ENCODE measurements at regions not wholly inside any gene's neighbourhood (a gene's known extent, or its start where the extent isn't known, plus 50 kb on each side); places are given as distances from the start of the nearest gene placed in this dataset.

DNA sequence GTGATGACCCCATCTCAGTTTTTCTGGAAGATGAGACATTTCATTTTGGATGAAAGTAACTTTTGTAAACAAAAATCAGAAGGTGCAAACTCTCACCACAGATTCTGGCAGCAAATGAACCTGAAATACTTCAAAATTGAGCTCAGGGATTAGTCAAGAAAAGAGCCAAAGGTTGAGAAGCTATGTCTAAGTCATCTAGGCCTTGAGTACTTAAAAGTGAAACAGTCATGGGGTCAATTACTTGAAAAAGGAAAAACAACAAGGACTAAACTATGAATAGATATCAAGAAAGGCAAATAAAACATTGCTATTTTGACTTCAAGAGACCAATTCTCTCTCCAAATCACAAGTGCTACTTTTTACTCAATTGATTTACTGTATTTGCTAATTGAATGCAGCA is 285.1 kb downstream of the RBM43 start:
- no peak overlapping the region for H3K9ac ChIP-seq (ENCODE audit: low read length in 2 of 2)
- H3K36me3 ChIP-seq (ENCODE audit: control insufficient read depth in 2 of 2, insufficient read depth in 2 of 2, low read length in 2 of 2) = no peaks in the 10 kb centered on the region
- H3K4me3 ChIP-seq (ENCODE audit: low read length in 2 of 2) = no peak overlapping the region
- H3K27ac ChIP-seq (ENCODE audit: low read length) = no peak overlapping the region
- H3K4me1 ChIP-seq (ENCODE audit: control insufficient read depth, insufficient read depth, low read length) = peaks cover 3% of the 10 kb centered on the region
- no peaks in the 10 kb centered on the region for H3K27me3 ChIP-seq (ENCODE audit: control insufficient read depth in 1 of 2, insufficient read depth in 2 of 2, low read length in 2 of 2)
- H3K9me3 ChIP-seq (ENCODE audit: control insufficient read depth in 2 of 2, low read length in 2 of 2) = no peaks in the 10 kb centered on the region

- H3K9me3 ChIP-seq (ENCODE audit: control insufficient read depth in 2 of 2, low read length in 2 of 2) = no peaks in the 10 kb centered on the region
- H3K9ac ChIP-seq (ENCODE audit: low read length in 2 of 2) = no peak overlapping the region
- no peaks in the 10 kb centered on the region for H3K36me3 ChIP-seq (ENCODE audit: control insufficient read depth in 2 of 2, insufficient read depth in 2 of 2, low read length in 2 of 2)
- no peaks in the 10 kb centered on the region for H3K4me1 ChIP-seq (ENCODE audit: control insufficient read depth, insufficient read depth, low read length)
- H3K27ac ChIP-seq (ENCODE audit: low read length) = no peak overlapping the region
- no peak overlapping the region for H3K4me3 ChIP-seq (ENCODE audit: low read length in 2 of 2)
- no peaks in the 10 kb centered on the region for H3K27me3 ChIP-seq (ENCODE audit: control insufficient read depth in 1 of 2, insufficient read depth in 2 of 2, low read length in 2 of 2)
Observed at GRCh38 chr2:150974864-150975263, 286.8 kb downstream of the RBM43 start.

GRCh38 chr2:150974234-150974633 is 287.4 kb downstream of the RBM43 start:
- H3K9ac ChIP-seq (ENCODE audit: low read length in 2 of 2) = no peak overlapping the region
- no peak overlapping the region for H3K4me3 ChIP-seq (ENCODE audit: low read length in 2 of 2)
- no peaks in the 10 kb centered on the region for H3K4me1 ChIP-seq (ENCODE audit: control insufficient read depth, insufficient read depth, low read length)
- H3K9me3 ChIP-seq (ENCODE audit: control insufficient read depth in 2 of 2, low read length in 2 of 2) = no peaks in the 10 kb centered on the region
- H3K27me3 ChIP-seq (ENCODE audit: control insufficient read depth in 1 of 2, insufficient read depth in 2 of 2, low read length in 2 of 2) = no peaks in the 10 kb centered on the region
- no peak overlapping the region for H3K27ac ChIP-seq (ENCODE audit: low read length)
- no peaks in the 10 kb centered on the region for H3K36me3 ChIP-seq (ENCODE audit: control insufficient read depth in 2 of 2, insufficient read depth in 2 of 2, low read length in 2 of 2)

GRCh38 chr2:150971910-150972309 is 289.8 kb downstream of the RBM43 start:
- Histone ChIP-seq H3K4me1 (ENCODE audit: control insufficient read depth, insufficient read depth, low read length) (no peaks in the 10 kb centered on the region), H3K9me3 (ENCODE audit: control insufficient read depth in 2 of 2, low read length in 2 of 2) (no peaks in the 10 kb centered on the region), H3K27me3 (ENCODE audit: control insufficient read depth in 1 of 2, insufficient read depth in 2 of 2, low read length in 2 of 2) (no peaks in the 10 kb centered on the region), H3K9ac (ENCODE audit: low read length in 2 of 2) (no peak overlapping the region), H3K36me3 (ENCODE audit: control insufficient read depth in 2 of 2, insufficient read depth in 2 of 2, low read length in 2 of 2) (no peaks in the 10 kb centered on the region), H3K27ac (ENCODE audit: low read length) (no peak overlapping the region), H3K4me3 (ENCODE audit: low read length in 2 of 2) (no peak overlapping the region)

DNA sequence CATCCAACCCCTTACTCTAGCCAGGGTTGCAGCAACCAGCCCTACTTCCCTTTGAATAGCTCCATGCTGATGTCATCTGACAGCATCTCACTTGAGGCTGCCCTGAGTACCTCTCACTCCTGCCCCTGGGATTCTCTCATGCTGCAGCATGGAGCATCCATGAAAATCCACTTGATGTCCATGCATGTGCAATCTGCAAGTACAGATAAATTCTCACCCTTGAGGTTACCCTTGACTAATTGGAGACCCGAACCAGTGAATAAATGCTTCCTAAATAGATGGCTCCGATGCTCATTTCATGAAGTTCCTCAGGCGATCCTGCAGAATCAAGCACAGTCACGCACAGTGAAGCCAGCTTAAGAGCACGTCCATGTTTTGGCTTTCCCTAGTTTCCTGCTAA is 298.3 kb downstream of the RBM43 start:
- no peaks in the 10 kb centered on the region for H3K36me3 ChIP-seq (ENCODE audit: control insufficient read depth in 2 of 2, insufficient read depth in 2 of 2, low read length in 2 of 2)
- H3K4me1 ChIP-seq (ENCODE audit: control insufficient read depth, insufficient read depth, low read length) = no peaks in the 10 kb centered on the region
- H3K9ac ChIP-seq (ENCODE audit: low read length in 2 of 2) = no peak overlapping the region
- no peaks in the 10 kb centered on the region for H3K27me3 ChIP-seq (ENCODE audit: control insufficient read depth in 1 of 2, insufficient read depth in 2 of 2, low read length in 2 of 2)
- no peaks in the 10 kb centered on the region for H3K9me3 ChIP-seq (ENCODE audit: control insufficient read depth in 2 of 2, low read length in 2 of 2)
- no peak overlapping the region for H3K4me3 ChIP-seq (ENCODE audit: low read length in 2 of 2)
- no peak overlapping the region for H3K27ac ChIP-seq (ENCODE audit: low read length)

DNA sequence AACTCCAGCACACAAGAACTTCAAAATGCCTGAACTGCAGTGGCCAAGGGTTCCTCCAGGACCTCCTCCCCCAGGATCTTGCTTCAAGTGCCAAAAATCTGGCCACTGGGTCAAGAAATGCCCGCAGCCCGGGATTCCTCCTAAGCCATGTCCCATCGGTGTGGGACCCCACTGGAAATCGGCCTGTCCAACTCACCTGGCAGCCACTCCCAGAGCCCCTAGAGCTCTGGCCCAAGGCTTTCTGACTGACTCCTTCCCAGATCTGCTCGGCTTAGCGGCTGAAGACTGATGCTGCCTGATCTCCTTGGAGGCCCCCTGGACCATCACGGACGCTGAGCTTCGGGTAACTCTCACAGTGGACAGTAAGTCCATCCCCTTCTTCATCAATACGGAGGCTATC is 306.4 kb downstream of the RBM43 start:
- no peaks in the 10 kb centered on the region for H3K4me1 ChIP-seq (ENCODE audit: control insufficient read depth, insufficient read depth, low read length)
- no peak overlapping the region for H3K4me3 ChIP-seq (ENCODE audit: low read length in 2 of 2)

GRCh38 chr2:150946831-150947230 is 314.8 kb downstream of the RBM43 start:
- H3K9ac ChIP-seq (ENCODE audit: low read length in 2 of 2) = no peak overlapping the region
- H3K4me3 ChIP-seq (ENCODE audit: low read length in 2 of 2) = no peak overlapping the region
- no peak overlapping the region for H3K27ac ChIP-seq (ENCODE audit: low read length)
- H3K36me3 ChIP-seq (ENCODE audit: control insufficient read depth in 2 of 2, insufficient read depth in 2 of 2, low read length in 2 of 2) = no peaks in the 10 kb centered on the region
- no peaks in the 10 kb centered on the region for H3K27me3 ChIP-seq (ENCODE audit: control insufficient read depth in 1 of 2, insufficient read depth in 2 of 2, low read length in 2 of 2)
- H3K9me3 ChIP-seq (ENCODE audit: control insufficient read depth in 2 of 2, low read length in 2 of 2) = no peaks in the 10 kb centered on the region
- H3K4me1 ChIP-seq (ENCODE audit: control insufficient read depth, insufficient read depth, low read length) = no peaks in the 10 kb centered on the region

More for the DNA sequence above, 306.4 kb downstream of the RBM43 start:
- Histone ChIP-seq H3K27me3 (ENCODE audit: control insufficient read depth in 1 of 2, insufficient read depth in 2 of 2, low read length in 2 of 2) (no peaks in the 10 kb centered on the region), H3K9me3 (ENCODE audit: control insufficient read depth in 2 of 2, low read length in 2 of 2) (no peaks in the 10 kb centered on the region), H3K9ac (ENCODE audit: low read length in 2 of 2) (no peak overlapping the region), H3K27ac (ENCODE audit: low read length) (no peak overlapping the region), H3K36me3 (ENCODE audit: control insufficient read depth in 2 of 2, insufficient read depth in 2 of 2, low read length in 2 of 2) (no peaks in the 10 kb centered on the region)

- Histone ChIP-seq H3K9me3 (ENCODE audit: control insufficient read depth in 2 of 2, low read length in 2 of 2) (no peaks in the 10 kb centered on the region), H3K4me3 (ENCODE audit: low read length in 2 of 2) (no peak overlapping the region), H3K27ac (ENCODE audit: low read length) (no peak overlapping the region), H3K36me3 (ENCODE audit: control insufficient read depth in 2 of 2, insufficient read depth in 2 of 2, low read length in 2 of 2) (no peaks in the 10 kb centered on the region), H3K4me1 (ENCODE audit: control insufficient read depth, insufficient read depth, low read length) (no peaks in the 10 kb centered on the region), H3K9ac (ENCODE audit: low read length in 2 of 2) (no peak overlapping the region), H3K27me3 (ENCODE audit: control insufficient read depth in 1 of 2, insufficient read depth in 2 of 2, low read length in 2 of 2) (no peaks in the 10 kb centered on the region)
Observed at GRCh38 chr2:150944315-150944714, 317.3 kb downstream of the RBM43 start.

GRCh38 chr2:150939087-150939486 is 322.6 kb downstream of the RBM43 start:
- H3K9me3 ChIP-seq (ENCODE audit: control insufficient read depth in 2 of 2, low read length in 2 of 2) = no peaks in the 10 kb centered on the region
- no peaks in the 10 kb centered on the region for H3K36me3 ChIP-seq (ENCODE audit: control insufficient read depth in 2 of 2, insufficient read depth in 2 of 2, low read length in 2 of 2)
- H3K9ac ChIP-seq (ENCODE audit: low read length in 2 of 2) = no peak overlapping the region
- no peaks in the 10 kb centered on the region for H3K27me3 ChIP-seq (ENCODE audit: control insufficient read depth in 1 of 2, insufficient read depth in 2 of 2, low read length in 2 of 2)
- no peak overlapping the region for H3K27ac ChIP-seq (ENCODE audit: low read length)
- H3K4me1 ChIP-seq (ENCODE audit: control insufficient read depth, insufficient read depth, low read length) = no peaks in the 10 kb centered on the region
- H3K4me3 ChIP-seq (ENCODE audit: low read length in 2 of 2) = no peak overlapping the region

GRCh38 chr2:150938527-150938926 is 323.1 kb downstream of the RBM43 start:
- Histone ChIP-seq H3K36me3 (ENCODE audit: control insufficient read depth in 2 of 2, insufficient read depth in 2 of 2, low read length in 2 of 2) (no peaks in the 10 kb centered on the region), H3K4me1 (ENCODE audit: control insufficient read depth, insufficient read depth, low read length) (no peaks in the 10 kb centered on the region), H3K4me3 (ENCODE audit: low read length in 2 of 2) (no peak overlapping the region), H3K9me3 (ENCODE audit: control insufficient read depth in 2 of 2, low read length in 2 of 2) (no peaks in the 10 kb centered on the region), H3K27ac (ENCODE audit: low read length) (no peak overlapping the region), H3K27me3 (ENCODE audit: control insufficient read depth in 1 of 2, insufficient read depth in 2 of 2, low read length in 2 of 2) (no peaks in the 10 kb centered on the region), H3K9ac (ENCODE audit: low read length in 2 of 2) (no peak overlapping the region)

DNA sequence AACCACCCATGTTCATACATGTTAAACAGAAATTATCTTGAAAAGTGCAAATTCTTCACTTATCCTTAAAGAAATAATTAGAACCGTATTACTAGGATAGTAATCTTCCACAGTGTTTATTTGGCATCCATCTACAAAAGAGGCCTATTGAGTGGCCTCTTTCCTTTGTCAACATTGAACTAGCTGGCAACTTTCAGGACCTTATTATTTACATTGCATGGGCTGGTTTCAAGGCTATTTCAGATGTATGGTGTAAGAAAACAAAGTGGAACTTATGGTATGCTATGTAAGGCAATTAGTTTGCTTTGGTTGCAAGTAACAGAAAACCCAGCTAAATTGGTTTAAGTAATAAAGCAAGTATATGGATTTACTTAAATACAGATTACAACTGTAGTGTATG is 324.6 kb downstream of the RBM43 start:
- no peaks in the 10 kb centered on the region for H3K36me3 ChIP-seq (ENCODE audit: control insufficient read depth in 2 of 2, insufficient read depth in 2 of 2, low read length in 2 of 2)
- H3K27me3 ChIP-seq (ENCODE audit: control insufficient read depth in 1 of 2, insufficient read depth in 2 of 2, low read length in 2 of 2) = no peaks in the 10 kb centered on the region
- H3K27ac ChIP-seq (ENCODE audit: low read length) = no peak overlapping the region
- H3K4me3 ChIP-seq (ENCODE audit: low read length in 2 of 2) = no peak overlapping the region
- H3K9me3 ChIP-seq (ENCODE audit: control insufficient read depth in 2 of 2, low read length in 2 of 2) = no peaks in the 10 kb centered on the region
- no peak overlapping the region for H3K9ac ChIP-seq (ENCODE audit: low read length in 2 of 2)
- no peaks in the 10 kb centered on the region for H3K4me1 ChIP-seq (ENCODE audit: control insufficient read depth, insufficient read depth, low read length)

DNA sequence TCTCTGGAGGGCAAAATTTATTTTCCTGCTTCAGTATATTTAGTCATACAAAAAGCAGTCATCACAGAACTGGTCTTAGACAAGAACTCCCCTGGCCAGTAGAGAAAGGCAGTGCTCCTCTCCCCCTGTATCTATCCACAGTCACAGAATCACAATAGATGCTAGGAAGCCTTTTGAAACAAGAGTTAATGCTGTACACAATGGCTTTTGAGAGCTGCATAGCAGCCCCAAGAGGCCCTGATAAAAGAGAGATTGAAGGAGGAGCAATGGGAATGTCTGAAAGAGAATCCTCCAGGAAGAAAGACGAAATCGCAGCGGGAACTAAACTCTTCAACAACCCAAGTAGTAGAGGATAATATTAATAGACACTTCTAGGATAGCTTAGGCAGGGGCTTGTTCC is 330.2 kb downstream of the RBM43 start:
- no peaks in the 10 kb centered on the region for H3K9me3 ChIP-seq (ENCODE audit: control insufficient read depth in 2 of 2, low read length in 2 of 2)
- no peak overlapping the region for H3K27ac ChIP-seq (ENCODE audit: low read length)
- H3K36me3 ChIP-seq (ENCODE audit: control insufficient read depth in 2 of 2, insufficient read depth in 2 of 2, low read length in 2 of 2) = no peaks in the 10 kb centered on the region
- H3K9ac ChIP-seq (ENCODE audit: low read length in 2 of 2) = no peak overlapping the region
- H3K4me3 ChIP-seq (ENCODE audit: low read length in 2 of 2) = no peak overlapping the region
- H3K4me1 ChIP-seq (ENCODE audit: control insufficient read depth, insufficient read depth, low read length) = no peaks in the 10 kb centered on the region
- no peaks in the 10 kb centered on the region for H3K27me3 ChIP-seq (ENCODE audit: control insufficient read depth in 1 of 2, insufficient read depth in 2 of 2, low read length in 2 of 2)

All from stomach smooth muscle (tissue), 2 donors.